Adrenal gland (tissue), 5 donors: ENCODE measurements at regions not wholly inside any gene's neighbourhood (a gene's known extent, or its start where the extent isn't known, plus 50 kb on each side); places are given as distances from the start of the nearest gene placed in this dataset.

Experiments
- CTCF ChIP-seq, 6 experiments: fragments of 450-650 bp in 4 of 6; fragments of 200-600 bp in 2 of 6; sonication (generic) in 1 of 6; IDR thresholded peaks; 1 replicate in 5 of 6; 2 replicates in 1 of 6; pipeline versions ENCODE4 v1.5.1 to v1.8.0; 2016 to 2021; ENCODE audit warnings: antibody characterized with exemption in 6 of 6, mild to moderate bottlenecking in 2 of 6, moderate library complexity in 1 of 6
- POLR2A ChIP-seq, 2 donors: fragments of 450-650 bp; IDR thresholded peaks; one replicate each; pipeline ENCODE4 v1.6.1; 2017; ENCODE audit warnings: antibody characterized with exemption in 2 of 2, mild to moderate bottlenecking in 2 of 2, moderate library complexity in 1 of 2
- donor health status: DM: no; HTN: no; CAD: no.

- TF ChIP-seq POLR2A (IDR thresholded peaks at IDR 0.05) (no peak), CTCF (IDR thresholded peaks at IDR 0.05) (no peak)
Observed at GRCh38 chr18:44036501-44036900, 644.2 kb upstream of the SETBP1 start.
